Mesendoderm (in vitro differentiated cells): ENCODE measurements at regions not wholly inside any gene's neighbourhood (a gene's known extent, or its start where the extent isn't known, plus 50 kb on each side); places are given as distances from the start of the nearest gene placed in this dataset.
"Not testable (repeated sequence)": the region's sequence is repeated elsewhere in the genome, so short reads cannot be mapped to it uniquely, and the experiment has no call there.

Source experiments
- DNase-seq: peaks from one replicate; pipeline ENCODE4 v3.0.0; 2013
- H2AK5ac ChIP-seq: 2 replicates; pipeline ENCODE4 v1.6.1; 2013; ENCODE audit warnings: low read length, inconsistent platforms
- H2BK120ac ChIP-seq: 2 replicates; pipeline ENCODE4 v1.6.1; 2013; ENCODE audit warnings: low read depth, mild to moderate bottlenecking, low read length, moderate library complexity, mixed read lengths
- H2BK15ac ChIP-seq: replicated peaks from 2 replicates; pipeline ENCODE4 v1.6.1; 2013; ENCODE audit warnings: low read depth, mild to moderate bottlenecking, moderate library complexity
- H2BK5ac ChIP-seq: 2 replicates; pipeline ENCODE4 v1.6.1; 2013; ENCODE audit warnings: low read length, inconsistent platforms
- H3K18ac ChIP-seq: 2 replicates; pipeline ENCODE4 v1.6.1; 2013; ENCODE audit warnings: mild to moderate bottlenecking, low read length, mixed read lengths
- H3K23ac ChIP-seq: one replicate; pipeline ENCODE4 v1.6.1; 2013; ENCODE audit warnings: low read length
- H3K27ac ChIP-seq: 2 replicates; pipeline ENCODE4 v1.5.1; 2013; ENCODE audit warnings: low read depth, mild to moderate bottlenecking, inconsistent platforms, low read length, moderate library complexity
- H3K27me3 ChIP-seq: 2 replicates; pipeline ENCODE4 v1.6.1; 2013; ENCODE audit warnings: low read length, control low read depth, mild to moderate bottlenecking, inconsistent platforms; ENCODE audit not compliant: insufficient read depth, poor library complexity
- H3K36me3 ChIP-seq: 2 replicates; pipeline ENCODE4 v1.6.1; 2013; ENCODE audit warnings: low read length, inconsistent platforms; ENCODE audit not compliant: control insufficient read depth, insufficient read depth
- H3K4ac ChIP-seq: one replicate; pipeline ENCODE4 v1.6.1; 2013; ENCODE audit warnings: low read depth, mild to moderate bottlenecking, low read length, moderate library complexity
- H3K4me1 ChIP-seq: 2 replicates; pipeline ENCODE4 v1.6.1; 2013; ENCODE audit warnings: low read depth, low read length, inconsistent platforms; ENCODE audit not compliant: control insufficient read depth
- H3K4me2 ChIP-seq: 2 replicates; pipeline ENCODE4 v1.6.1; 2013; ENCODE audit warnings: low read length
- H3K4me3 ChIP-seq: 2 replicates; pipeline ENCODE4 v1.5.1; 2013; ENCODE audit warnings: mild to moderate bottlenecking, low read length
- H3K56ac ChIP-seq: one replicate; pipeline ENCODE4 v1.6.1; 2013; ENCODE audit warnings: low read length
- H3K79me1 ChIP-seq: 2 replicates; pipeline ENCODE4 v1.6.1; 2013; ENCODE audit warnings: low read length, inconsistent platforms
- H3K79me2 ChIP-seq: 2 replicates; pipeline ENCODE4 v1.6.1; 2013; ENCODE audit warnings: mild to moderate bottlenecking, low read length; ENCODE audit not compliant: control insufficient read depth, insufficient read depth
- H3K9ac ChIP-seq: 2 replicates; pipeline ENCODE4 v1.6.1; 2013; ENCODE audit warnings: low read length, inconsistent platforms
- H4K5ac ChIP-seq: one replicate; pipeline ENCODE4 v1.6.1; 2013; ENCODE audit warnings: low read length
- H4K8ac ChIP-seq: one replicate; pipeline ENCODE4 v1.6.1; 2013; ENCODE audit warnings: low read depth, mild to moderate bottlenecking, control low read depth, low read length, moderate library complexity
- WGBS: extraction: QIAGEN DNeasy Blood & Tissue Kit; methylation state at CpG from one replicate; pipeline ENCODE4 v1.1.7; 2013; ENCODE audit warnings: low lambda C conversion rate, missing lambda C conversion rate; ENCODE audit not compliant: insufficient coverage; ENCODE audit errors: extremely low coverage; 5-methylcytosine and 5-hydroxymethylcytosine counted together

DNA sequence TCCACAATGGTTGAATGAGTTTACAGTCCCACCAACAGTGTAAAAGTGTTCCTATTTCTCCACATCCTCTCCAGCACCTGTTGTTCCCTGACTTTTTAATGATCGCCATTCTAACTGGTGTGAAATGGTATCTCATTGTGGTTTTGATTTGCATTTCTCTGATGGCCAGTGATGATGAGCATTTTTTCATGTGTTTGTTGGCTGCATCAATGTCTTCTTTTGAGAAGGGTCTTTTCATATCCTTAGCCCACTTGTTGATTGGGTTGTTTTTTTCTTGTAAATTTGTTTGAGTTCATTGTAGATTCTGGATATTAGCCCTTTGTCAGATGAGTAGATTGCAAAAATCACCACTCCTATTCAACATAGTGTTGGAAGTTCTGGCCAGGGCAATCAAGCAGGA is 287.6 kb upstream of the RASGRP1 start:
- H3K36me3 ChIP-seq, H3K4me2 ChIP-seq, H3K27me3 ChIP-seq: not testable (repeated sequence)

DNA sequence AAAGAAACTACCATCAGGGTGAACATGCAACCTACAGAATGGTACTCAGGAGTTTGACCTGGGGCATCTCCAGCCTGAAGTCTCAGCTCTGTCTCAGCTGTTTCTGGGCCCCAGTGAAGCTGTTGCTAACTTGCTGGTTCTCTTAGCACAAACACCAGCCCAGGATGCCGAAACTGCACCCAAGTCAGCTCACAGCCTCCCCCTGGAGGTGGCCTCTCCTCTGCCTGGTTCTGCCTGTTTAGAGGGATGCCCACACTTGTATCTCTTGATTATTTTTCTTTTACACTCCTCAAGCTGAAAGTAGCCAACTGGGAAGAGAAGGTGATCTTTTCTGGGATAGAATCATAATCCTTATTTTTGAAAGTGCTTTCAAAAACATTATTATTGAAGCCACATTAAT is 289.0 kb upstream of the RASGRP1 start:
- no peak overlapping the region for H4K8ac ChIP-seq
- no peak overlapping the region for H3K23ac ChIP-seq
- no peak overlapping the region for H2AK5ac ChIP-seq
- no peaks in the 10 kb centered on the region for H3K79me1 ChIP-seq
- H2BK5ac ChIP-seq: no peak overlapping the region
- H3K56ac ChIP-seq: no peak overlapping the region
- H4K5ac ChIP-seq: no peak overlapping the region
- no peak overlapping the region for H2BK15ac ChIP-seq
- no peak overlapping the region for H3K9ac ChIP-seq
- no peak overlapping the region for H3K4me2 ChIP-seq
- H3K27me3 ChIP-seq: no peaks in the 10 kb centered on the region
- H3K4ac ChIP-seq: no peak overlapping the region
- H3K4me1 ChIP-seq: no peaks in the 10 kb centered on the region
- H2BK120ac ChIP-seq: no peak overlapping the region
- H3K18ac ChIP-seq: no peak overlapping the region
- H3K4me3 ChIP-seq: no peak overlapping the region
- H3K36me3 ChIP-seq: no peaks in the 10 kb centered on the region
- H3K79me2 ChIP-seq: no peaks in the 10 kb centered on the region
- peak; percentile 74 for DNase-seq
- no CpG with 5 or more reads among the region's 1 CpG for WGBS
- no peak overlapping the region for H3K27ac ChIP-seq

More for the DNA sequence above, 287.6 kb upstream of the RASGRP1 start:
- H3K79me2 ChIP-seq, H4K8ac ChIP-seq, H3K79me1 ChIP-seq, H2AK5ac ChIP-seq, H3K4ac ChIP-seq, H3K18ac ChIP-seq, H2BK120ac ChIP-seq, H3K56ac ChIP-seq, H2BK5ac ChIP-seq, H3K9ac ChIP-seq, H3K27ac ChIP-seq, H3K4me1 ChIP-seq, H3K4me3 ChIP-seq, H4K5ac ChIP-seq, DNase-seq, H2BK15ac ChIP-seq, H3K23ac ChIP-seq: not testable (repeated sequence)
- no CpG with 5 or more reads among the region's 1 CpG for WGBS

DNA sequence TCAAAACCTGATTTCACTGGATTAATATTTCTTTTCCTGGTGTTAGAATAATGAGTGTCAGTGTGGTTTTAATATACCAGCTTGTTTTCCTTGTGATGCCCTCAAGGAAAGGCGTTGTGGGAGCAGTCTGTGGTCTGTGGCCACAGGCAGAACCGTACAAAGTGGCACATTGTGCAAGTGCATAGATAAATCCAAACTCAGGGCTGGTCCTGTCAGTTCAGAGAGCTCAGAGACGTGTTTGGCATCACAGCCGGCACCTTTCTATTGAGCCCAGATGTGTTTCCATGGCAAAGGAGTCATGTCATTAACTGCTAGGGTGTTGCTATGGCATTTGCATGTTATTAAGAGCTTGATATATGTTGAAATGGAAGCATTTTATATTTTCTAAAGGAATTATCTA is 289.9 kb upstream of the RASGRP1 start:
- no peak overlapping the region for H3K27ac ChIP-seq
- DNase-seq: no peak
- H3K9ac ChIP-seq: no peak overlapping the region
- H2BK15ac ChIP-seq: no peak overlapping the region
- H3K79me1 ChIP-seq: no peaks in the 10 kb centered on the region
- no peak overlapping the region for H3K56ac ChIP-seq
- H3K4me3 ChIP-seq: no peak overlapping the region
- H3K4ac ChIP-seq: no peak overlapping the region
- H2BK120ac ChIP-seq: no peak overlapping the region
- no peak overlapping the region for H3K4me2 ChIP-seq
- no CpG with 5 or more reads among the region's 4 CpGs for WGBS
- H3K4me1 ChIP-seq: no peaks in the 10 kb centered on the region
- no peak overlapping the region for H3K23ac ChIP-seq
- no peak overlapping the region for H2AK5ac ChIP-seq
- no peak overlapping the region for H4K5ac ChIP-seq
- H3K27me3 ChIP-seq: no peaks in the 10 kb centered on the region
- no peak overlapping the region for H4K8ac ChIP-seq
- H3K18ac ChIP-seq: no peak overlapping the region
- H3K36me3 ChIP-seq: no peaks in the 10 kb centered on the region
- no peaks in the 10 kb centered on the region for H3K79me2 ChIP-seq
- no peak overlapping the region for H2BK5ac ChIP-seq

DNA sequence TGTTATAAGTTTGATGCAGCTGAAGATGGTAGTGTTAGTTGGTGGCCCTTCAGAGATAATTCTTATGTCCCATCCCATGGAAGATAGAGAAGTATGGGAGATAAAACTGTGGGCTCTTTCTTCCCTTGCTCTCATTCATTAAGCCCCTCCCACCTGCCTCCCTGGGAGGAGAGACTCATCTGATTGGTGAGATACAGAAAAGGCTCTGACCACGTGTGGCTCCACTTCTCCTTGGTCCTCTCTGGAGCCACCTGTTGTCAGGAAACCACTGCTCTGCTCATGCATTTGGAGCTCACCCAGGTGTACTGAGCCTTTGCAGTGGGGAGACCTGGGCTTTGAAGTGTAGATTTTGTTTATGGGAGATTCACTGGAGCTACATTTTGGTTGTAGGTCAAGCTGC is 293.2 kb upstream of the RASGRP1 start:
- no peak overlapping the region for H3K18ac ChIP-seq
- no peaks in the 10 kb centered on the region for H3K4me1 ChIP-seq
- no peak overlapping the region for H4K8ac ChIP-seq
- no peaks in the 10 kb centered on the region for H3K79me2 ChIP-seq
- H2BK5ac ChIP-seq: no peak overlapping the region
- no CpG with 5 or more reads among the region's 1 CpG for WGBS
- H2BK15ac ChIP-seq: no peak overlapping the region
- H4K5ac ChIP-seq: no peak overlapping the region
- no peak overlapping the region for H3K4ac ChIP-seq
- no peaks in the 10 kb centered on the region for H3K36me3 ChIP-seq
- no peak overlapping the region for H3K56ac ChIP-seq
- no peak overlapping the region for H2BK120ac ChIP-seq
- no peak overlapping the region for H3K4me2 ChIP-seq
- no peak overlapping the region for H3K4me3 ChIP-seq
- no peaks in the 10 kb centered on the region for H3K27me3 ChIP-seq
- H2AK5ac ChIP-seq: no peak overlapping the region
- H3K9ac ChIP-seq: no peak overlapping the region
- H3K23ac ChIP-seq: no peak overlapping the region
- no peak overlapping the region for H3K27ac ChIP-seq
- no peak for DNase-seq
- H3K79me1 ChIP-seq: no peaks in the 10 kb centered on the region

DNA sequence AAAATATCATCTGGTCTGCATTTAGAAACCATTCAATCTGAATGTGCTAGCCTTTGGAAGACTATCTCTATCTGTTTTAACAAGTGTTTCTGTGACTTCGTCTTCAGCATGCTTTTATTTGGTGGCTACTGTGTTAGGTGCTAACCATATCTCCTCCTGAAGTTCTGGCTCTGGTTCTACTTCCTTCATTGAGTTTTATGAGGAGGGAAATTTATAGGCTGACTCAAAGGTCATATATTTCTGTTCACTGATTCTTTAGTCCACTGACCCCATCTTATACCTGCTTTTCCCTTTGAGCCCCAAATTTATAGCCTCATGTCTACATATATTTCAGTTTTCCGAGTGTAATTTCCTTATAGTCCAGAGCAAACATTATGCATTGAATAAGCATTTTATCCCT is 295.0 kb upstream of the RASGRP1 start:
- Histone ChIP-seq H3K36me3 (no peaks in the 10 kb centered on the region), H2BK15ac (no peak overlapping the region), H4K8ac (no peak overlapping the region), H3K9ac (no peak overlapping the region), H2BK120ac (no peak overlapping the region), H3K79me1 (no peaks in the 10 kb centered on the region), H3K4me1 (no peaks in the 10 kb centered on the region), H3K4me3 (no peak overlapping the region), H3K4ac (no peak overlapping the region), H3K27me3 (no peaks in the 10 kb centered on the region), H3K27ac (no peak overlapping the region), H2AK5ac (no peak overlapping the region), H3K23ac (no peak overlapping the region), H3K18ac (no peak overlapping the region), H3K79me2 (no peaks in the 10 kb centered on the region), H2BK5ac (no peak overlapping the region), H3K4me2 (no peak overlapping the region), H4K5ac (no peak overlapping the region), H3K56ac (no peak overlapping the region)
- WGBS: no CpG with 5 or more reads among the region's 2 CpGs
- DNase-seq: no peak

DNA sequence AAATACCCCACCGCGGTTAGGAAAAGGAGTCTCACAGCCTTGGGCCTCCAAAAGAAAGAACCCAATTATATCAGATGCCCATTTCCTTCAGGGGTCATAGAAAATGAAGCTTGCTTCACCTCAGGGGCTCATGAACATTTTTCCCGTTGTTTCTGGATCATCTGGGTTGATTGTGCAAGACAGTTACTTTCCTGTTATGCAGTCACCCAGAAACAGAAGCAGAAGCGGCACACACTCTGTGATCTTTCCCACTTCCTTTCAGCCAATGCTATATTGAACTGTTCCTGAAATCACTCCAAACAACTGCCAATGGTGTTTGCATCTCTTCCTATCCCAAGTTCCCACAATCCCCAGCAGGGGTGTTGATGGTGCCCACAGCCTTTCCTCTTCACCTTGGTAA is 295.6 kb upstream of the RASGRP1 start:
- H3K4me1 ChIP-seq: no peaks in the 10 kb centered on the region
- no peaks in the 10 kb centered on the region for H3K79me1 ChIP-seq
- H3K4ac ChIP-seq: no peak overlapping the region
- H3K79me2 ChIP-seq: no peaks in the 10 kb centered on the region
- no peak overlapping the region for H3K4me2 ChIP-seq
- WGBS: no CpG with 5 or more reads among the region's 4 CpGs
- H3K4me3 ChIP-seq: no peak overlapping the region
- H2BK5ac ChIP-seq: no peak overlapping the region
- H3K23ac ChIP-seq: no peak overlapping the region
- H2BK120ac ChIP-seq: no peak overlapping the region
- no peaks in the 10 kb centered on the region for H3K27me3 ChIP-seq
- no peak for DNase-seq
- no peak overlapping the region for H3K9ac ChIP-seq
- H3K56ac ChIP-seq: no peak overlapping the region
- H4K5ac ChIP-seq: no peak overlapping the region
- no peak overlapping the region for H4K8ac ChIP-seq
- no peaks in the 10 kb centered on the region for H3K36me3 ChIP-seq
- H3K18ac ChIP-seq: no peak overlapping the region
- no peak overlapping the region for H2AK5ac ChIP-seq
- no peak overlapping the region for H3K27ac ChIP-seq
- H2BK15ac ChIP-seq: no peak overlapping the region
